LNCaP clone FGC (cell line): ENCODE measurements at regions not wholly inside any gene's neighbourhood (a gene's known extent, or its start where the extent isn't known, plus 50 kb on each side); places are given as distances from the start of the nearest gene placed in this dataset.

Experiments used
- DNase-seq: peaks from one replicate; pipeline ENCODE4 v3.0.0-alpha.2; 2011; ENCODE audit warnings: low read depth
- H3K4me3 ChIP-seq: 2 replicates; pipeline ENCODE4 v1.5.1; 2011; ENCODE audit warnings: mild to moderate bottlenecking, low read depth, low read length, control low read depth
- CTCF ChIP-seq: IDR thresholded peaks from 2 replicates; pipeline ENCODE4 v1.5.1; 2012; ENCODE audit warnings: mild to moderate bottlenecking; ENCODE audit not compliant: control insufficient read depth, insufficient read depth; ENCODE audit errors: extremely low read depth

GRCh38 chr2:123720760-123721159 lies 304.3 kb upstream of the CNTNAP5 start:
- DNase-seq = no peak
- no peak overlapping the region for H3K4me3 ChIP-seq
- TF ChIP-seq CTCF = no peak

- no peak for TF ChIP-seq CTCF
- H3K4me3 ChIP-seq = no peak overlapping the region
- no peak for DNase-seq
Measured at GRCh38 chr2:123723706-123724105, 301.4 kb upstream of the CNTNAP5 start.

- no peak for TF ChIP-seq CTCF
- peak; percentile 62 for DNase-seq
- H3K4me3 ChIP-seq = no peak overlapping the region
Measured at GRCh38 chr2:123732563-123732962, 292.5 kb upstream of the CNTNAP5 start.

GRCh38 chr2:123737371-123737770 lies 287.7 kb upstream of the CNTNAP5 start:
- no peak for DNase-seq
- no peak for TF ChIP-seq CTCF
- no peak overlapping the region for H3K4me3 ChIP-seq

GRCh38 chr2:123738643-123739042 lies 286.4 kb upstream of the CNTNAP5 start:
- no peak for DNase-seq
- no peak overlapping the region for H3K4me3 ChIP-seq

GRCh38 chr2:123746006-123746405 lies 279.1 kb upstream of the CNTNAP5 start:
- H3K4me3 ChIP-seq = no peak overlapping the region
- no peak for TF ChIP-seq CTCF
- no peak for DNase-seq

More at GRCh38 chr2:123738643-123739042, 286.4 kb upstream of the CNTNAP5 start:
- TF ChIP-seq CTCF = no peak

GRCh38 chr2:123747326-123747725 lies 277.8 kb upstream of the CNTNAP5 start:
- DNase-seq = peak; percentile 3
- no peak for TF ChIP-seq CTCF
- H3K4me3 ChIP-seq = no peak overlapping the region
